SU-DHL-6 (cell line): ENCODE measurements at regions not wholly inside any gene's neighbourhood (a gene's known extent, or its start where the extent isn't known, plus 50 kb on each side); places are given as distances from the start of the nearest gene placed in this dataset.

Experiments used
- H2AFZ ChIP-seq: fragments of 200-600 bp; sonication (generic); 2 replicates; pipeline ENCODE4 v1.6.1; 2014; ENCODE audit warnings: low read depth, mild to moderate bottlenecking, moderate library complexity, mixed read lengths, antibody characterized with exemption, low read length; ENCODE audit not compliant: severe bottlenecking
- H3F3A ChIP-seq: fragments of 200-600 bp; shearing (Covaris generic); 2 replicates; pipeline ENCODE4 v1.6.0; 2016; ENCODE audit warnings: antibody characterized with exemption, mild to moderate bottlenecking; ENCODE audit not compliant: insufficient read depth
- H3K27ac ChIP-seq: fragments of 200-600 bp; sonication (generic); 2 replicates; pipeline ENCODE4 v1.5.1; 2016; ENCODE audit warnings: low read depth, mild to moderate bottlenecking, low read length, moderate library complexity, mixed read lengths
- H3K27me3 ChIP-seq: fragments of 200-600 bp; sonication (generic), shearing (Covaris generic); 2 replicates; pipeline ENCODE4 v1.6.0; 2014; ENCODE audit warnings: mild to moderate bottlenecking, low read length
- H3K36me3 ChIP-seq: fragments of 200-600 bp; sonication (generic); 2 replicates; pipeline ENCODE4 v1.6.1; 2014; ENCODE audit warnings: mild to moderate bottlenecking, low read length, mixed read lengths
- H3K4me2 ChIP-seq: fragments of 300-600, 200-600 bp; shearing (Covaris generic), sonication (generic); 2 replicates; pipeline ENCODE4 v1.6.0; 2014; ENCODE audit warnings: low read length, low read depth, mild to moderate bottlenecking; ENCODE audit not compliant: poor library complexity, severe bottlenecking
- H3K4me3 ChIP-seq: fragments of 200-600 bp; sonication (generic); 2 replicates; pipeline ENCODE4 v1.5.1; 2014; ENCODE audit warnings: antibody characterized with exemption, low read length, mild to moderate bottlenecking, mixed read lengths; ENCODE audit not compliant: insufficient read depth, poor library complexity, severe bottlenecking
- H3K79me2 ChIP-seq: fragments of 200-600 bp; sonication (generic); 2 replicates; pipeline ENCODE4 v1.6.1; 2014; ENCODE audit warnings: mild to moderate bottlenecking, low read length, moderate library complexity; ENCODE audit not compliant: insufficient read depth
- H3K9ac ChIP-seq: fragments of 200-600 bp; sonication (generic); 2 replicates; pipeline ENCODE4 v1.7.0; 2014; ENCODE audit warnings: mild to moderate bottlenecking, low read length
- H3K9me2 ChIP-seq: fragments of 200-600 bp; sonication (generic); replicated peaks from 2 replicates; pipeline ENCODE4 v1.6.1; 2014; ENCODE audit warnings: low read length; ENCODE audit not compliant: insufficient read depth
- H3K9me3 ChIP-seq: fragments of 200-600 bp; sonication (generic); 2 replicates; pipeline ENCODE4 v1.6.1; 2014; ENCODE audit warnings: low read length, mixed read lengths; ENCODE audit not compliant: insufficient read depth
- H4K20me1 ChIP-seq: fragments of 200-600 bp; sonication (generic); 2 replicates; pipeline ENCODE4 v1.6.1; 2014; ENCODE audit warnings: low read depth, mild to moderate bottlenecking, antibody characterized with exemption, low read length, moderate library complexity, mixed read lengths
- CTCF ChIP-seq: fragments of 200-600 bp; sonication (generic); IDR thresholded peaks from one replicate; pipeline ENCODE4 v1.5.1; 2017; ENCODE audit warnings: antibody characterized with exemption, mild to moderate bottlenecking, low read length, moderate library complexity; ENCODE audit not compliant: insufficient read depth, poor library complexity, severe bottlenecking
- EZH2phosphoT487 ChIP-seq: fragments of 200-600 bp; sonication (generic), shearing (Covaris generic); conservative IDR thresholded peaks from 2 replicates; pipeline ENCODE4 v1.6.1; 2018; ENCODE audit warnings: mild to moderate bottlenecking, antibody characterized with exemption, low read length, moderate library complexity, mixed read lengths

- no peaks in the 10 kb centered on the region for H3K27me3 ChIP-seq
- no peak overlapping the region for H3K4me2 ChIP-seq
- H2AFZ ChIP-seq: no peak overlapping the region
- no peaks in the 10 kb centered on the region for H3K36me3 ChIP-seq
- H3K4me3 ChIP-seq: no peak overlapping the region
- H3K9me2 ChIP-seq: no peaks in the 10 kb centered on the region
- no peaks in the 10 kb centered on the region for H4K20me1 ChIP-seq
- H3K79me2 ChIP-seq: no peaks in the 10 kb centered on the region
- H3F3A ChIP-seq: no peaks in the 10 kb centered on the region
- H3K27ac ChIP-seq: no peak overlapping the region
- TF ChIP-seq CTCF (no peak), EZH2phosphoT487 (no peak)
- H3K9ac ChIP-seq: no peak overlapping the region
- no peaks in the 10 kb centered on the region for H3K9me3 ChIP-seq
These were observed 50.3 kb upstream of the THY1 start for GRCh38 chr11:119473226-119473625.

- Histone ChIP-seq H3K9ac (no peak overlapping the region), H3K36me3 (no peaks in the 10 kb centered on the region), H3K27me3 (no peaks in the 10 kb centered on the region), H4K20me1 (no peaks in the 10 kb centered on the region), H3K4me2 (no peak overlapping the region), H3K4me3 (no peak overlapping the region), H3K27ac (no peak overlapping the region), H3K9me3 (no peaks in the 10 kb centered on the region), H2AFZ (no peak overlapping the region), H3F3A (no peaks in the 10 kb centered on the region), H3K9me2 (no peaks in the 10 kb centered on the region), H3K79me2 (no peaks in the 10 kb centered on the region)
- TF ChIP-seq EZH2phosphoT487: no peak
- no peak for TF ChIP-seq CTCF
These were observed 49.9 kb upstream of the THY1 start for GRCh38 chr11:119472856-119473222.
